COLO829 (cell line): ENCODE measurements at regions not wholly inside any gene's neighbourhood (a gene's known extent, or its start where the extent isn't known, plus 50 kb on each side); places are given as distances from the start of the nearest gene placed in this dataset.

Experiments used
- DNase-seq: peaks from one replicate; pipeline ENCODE4 v3.0.0; 2012; ENCODE audit warnings: low spot score

DNA sequence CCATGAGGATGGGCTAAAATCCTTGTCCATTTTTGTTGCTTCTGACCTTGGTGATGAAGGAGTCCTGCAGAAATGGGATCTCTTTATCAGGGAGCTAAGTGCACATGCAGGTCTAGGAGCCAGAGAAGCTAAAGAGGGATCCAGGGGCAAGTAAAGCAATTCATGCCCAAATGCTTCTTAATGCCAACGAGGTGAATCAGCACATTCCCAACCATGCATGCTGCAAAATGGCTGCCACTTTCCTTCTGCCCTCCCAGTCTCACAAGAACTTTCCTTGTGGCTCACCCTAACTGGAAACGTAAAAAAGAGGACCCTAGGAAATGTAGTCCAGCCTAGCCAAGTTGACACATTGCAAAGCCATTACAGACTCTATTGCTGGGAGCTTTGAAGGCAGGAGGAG is 298.4 kb downstream of the MAFB start:
- DNase-seq, result no peak

DNA sequence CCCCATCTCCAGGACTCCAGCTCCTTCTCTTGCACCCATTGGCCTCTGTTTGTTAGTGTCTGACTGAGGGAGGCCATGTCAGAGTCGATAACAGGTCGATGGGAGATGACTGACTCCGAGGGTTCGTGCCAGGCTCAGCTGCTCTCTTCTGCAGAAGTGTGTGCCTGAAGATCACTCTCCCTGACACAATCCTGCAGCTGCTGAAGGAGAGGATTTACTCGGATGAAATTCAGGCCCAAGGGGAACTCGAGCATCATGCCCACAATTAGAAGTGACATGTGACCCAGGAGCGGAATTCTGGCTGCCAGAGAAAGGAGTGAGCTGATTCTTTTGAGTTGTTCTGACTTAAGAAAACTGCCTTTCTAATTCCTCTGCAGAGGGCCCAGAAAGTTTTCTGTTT is 318.2 kb downstream of the MAFB start:
- no peak for DNase-seq

DNA sequence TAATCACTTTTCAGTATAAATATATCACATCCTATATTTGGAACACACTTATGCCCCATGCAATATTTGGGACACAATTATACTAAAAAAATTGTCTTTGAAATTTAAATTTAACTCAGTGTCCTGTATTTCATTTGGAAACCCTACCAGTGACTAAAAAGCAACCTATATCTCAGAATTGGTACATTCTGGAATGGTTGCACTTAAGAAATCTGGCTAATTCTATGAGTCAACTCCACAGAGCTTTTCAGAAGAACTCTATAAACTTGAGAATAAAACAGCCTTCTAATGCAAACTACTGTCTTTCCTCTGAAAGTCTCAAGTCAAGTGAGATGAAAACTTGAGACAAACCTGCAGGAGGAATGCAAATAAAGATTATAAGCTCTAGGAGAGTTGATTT is 320.2 kb downstream of the MAFB start:
- DNase-seq, result no peak

DNA sequence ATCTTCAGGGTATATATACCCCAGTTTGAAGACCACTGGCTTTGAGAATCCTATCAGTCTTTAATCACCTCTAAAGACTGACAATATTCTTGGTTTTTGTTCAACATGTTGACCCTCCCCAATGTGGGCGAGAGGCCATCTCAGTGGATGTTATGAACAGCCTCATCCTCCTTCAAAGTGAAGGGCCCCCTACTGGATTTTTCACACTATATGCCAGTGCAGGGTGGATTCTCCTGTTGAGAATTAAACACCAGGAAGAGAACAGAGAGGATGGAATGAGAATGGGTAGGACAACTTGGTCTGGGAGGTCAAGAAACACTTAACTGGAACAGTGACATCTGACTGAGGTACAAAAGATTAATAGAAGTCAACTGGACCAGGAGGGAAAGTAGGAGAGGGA is 327.1 kb downstream of the MAFB start:
- DNase-seq, result no peak

DNA sequence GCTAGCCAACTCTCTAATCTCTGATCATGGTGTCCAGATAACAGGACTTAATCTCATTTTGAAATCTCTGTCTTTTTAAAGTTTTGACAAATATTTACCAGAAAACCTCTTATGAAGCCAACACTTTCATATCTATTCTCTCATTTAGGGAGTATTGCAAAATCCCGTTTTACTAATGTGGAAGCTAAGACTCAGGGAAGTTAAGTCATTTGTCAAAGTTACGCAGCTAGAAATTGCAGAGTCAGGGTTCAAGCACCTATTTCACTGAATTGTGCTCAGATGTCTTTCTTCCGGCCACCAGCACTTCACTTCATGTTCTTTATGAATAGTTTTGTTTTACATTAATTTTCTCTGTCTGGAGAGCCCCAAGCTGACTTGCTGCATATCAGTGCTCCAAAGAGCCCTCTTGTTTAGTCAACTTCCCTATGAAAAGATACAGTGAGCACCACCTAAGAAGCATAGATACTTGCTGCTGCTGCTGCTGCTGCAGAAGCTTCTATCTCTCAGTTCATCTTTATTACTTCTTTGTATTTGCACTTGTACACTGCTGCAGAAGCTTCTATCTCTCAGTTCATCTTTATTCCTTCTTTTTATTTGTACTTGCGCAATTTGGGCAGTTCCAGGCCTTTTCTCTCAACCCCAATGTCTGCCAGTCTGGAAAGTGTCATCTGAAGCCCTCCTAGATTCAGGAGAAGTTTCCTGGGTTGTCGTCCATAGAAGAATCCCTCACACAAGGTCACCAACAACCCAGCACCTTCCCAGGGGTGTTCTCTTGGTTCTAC is 329.7 kb downstream of the MAFB start:
- no peak for DNase-seq

DNA sequence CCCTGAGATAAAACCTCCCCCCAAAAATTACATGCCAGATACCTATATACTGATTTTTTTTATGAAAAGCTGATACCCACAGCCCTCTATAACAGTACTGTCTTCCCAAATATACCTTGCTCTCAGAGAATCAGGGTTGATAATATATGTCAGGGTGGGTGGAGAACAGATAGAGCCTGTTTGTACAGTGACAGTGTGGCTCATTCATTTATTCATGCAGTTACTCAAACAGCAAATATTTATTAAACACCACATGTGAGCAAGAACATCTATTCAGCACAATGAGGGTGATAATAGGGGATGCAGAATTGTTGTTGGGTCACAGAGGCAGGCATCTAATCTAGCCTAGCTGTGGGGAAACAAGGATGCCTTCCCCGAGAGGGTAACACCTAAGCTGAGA is 334.2 kb downstream of the MAFB start:
- DNase-seq, result no peak

DNA sequence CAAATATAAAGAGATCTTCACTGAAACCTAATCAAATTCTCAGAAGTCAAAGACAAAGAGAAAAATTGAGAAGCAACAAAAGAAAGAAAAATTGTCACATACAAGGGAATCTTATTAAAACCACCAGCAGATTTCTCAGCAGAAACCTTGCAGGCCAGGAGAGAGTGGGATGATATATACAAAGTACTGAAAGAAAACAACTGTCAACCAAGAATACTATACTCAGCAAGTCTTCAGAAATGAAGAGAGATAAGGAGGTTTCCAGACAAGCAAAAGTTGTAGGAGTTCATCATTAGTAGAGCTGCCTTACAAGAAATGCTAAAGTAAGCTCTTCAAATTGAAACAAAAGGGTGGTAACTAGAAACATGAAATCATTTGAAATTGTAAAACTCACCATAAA is 345.6 kb downstream of the MAFB start:
- no peak for DNase-seq

DNA sequence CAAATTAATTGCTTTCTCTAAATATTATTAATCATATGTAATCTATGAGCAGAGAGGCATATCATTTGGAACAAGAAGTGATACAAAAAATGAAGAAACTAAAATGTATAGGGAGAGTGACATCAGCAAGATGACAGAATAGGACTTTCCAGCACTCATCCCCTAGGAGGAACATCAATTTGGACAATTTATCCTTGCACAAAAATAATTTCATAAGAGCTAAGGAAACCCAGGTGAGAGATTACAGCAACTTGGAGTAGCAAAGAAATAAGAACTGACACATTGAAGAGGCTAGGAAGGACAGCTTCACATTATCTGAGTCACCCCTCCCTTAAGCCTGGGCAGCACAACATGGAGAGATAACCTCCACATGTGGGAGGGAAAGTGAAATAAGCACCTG is 347.5 kb downstream of the MAFB start:
- DNase-seq, result no peak

DNA sequence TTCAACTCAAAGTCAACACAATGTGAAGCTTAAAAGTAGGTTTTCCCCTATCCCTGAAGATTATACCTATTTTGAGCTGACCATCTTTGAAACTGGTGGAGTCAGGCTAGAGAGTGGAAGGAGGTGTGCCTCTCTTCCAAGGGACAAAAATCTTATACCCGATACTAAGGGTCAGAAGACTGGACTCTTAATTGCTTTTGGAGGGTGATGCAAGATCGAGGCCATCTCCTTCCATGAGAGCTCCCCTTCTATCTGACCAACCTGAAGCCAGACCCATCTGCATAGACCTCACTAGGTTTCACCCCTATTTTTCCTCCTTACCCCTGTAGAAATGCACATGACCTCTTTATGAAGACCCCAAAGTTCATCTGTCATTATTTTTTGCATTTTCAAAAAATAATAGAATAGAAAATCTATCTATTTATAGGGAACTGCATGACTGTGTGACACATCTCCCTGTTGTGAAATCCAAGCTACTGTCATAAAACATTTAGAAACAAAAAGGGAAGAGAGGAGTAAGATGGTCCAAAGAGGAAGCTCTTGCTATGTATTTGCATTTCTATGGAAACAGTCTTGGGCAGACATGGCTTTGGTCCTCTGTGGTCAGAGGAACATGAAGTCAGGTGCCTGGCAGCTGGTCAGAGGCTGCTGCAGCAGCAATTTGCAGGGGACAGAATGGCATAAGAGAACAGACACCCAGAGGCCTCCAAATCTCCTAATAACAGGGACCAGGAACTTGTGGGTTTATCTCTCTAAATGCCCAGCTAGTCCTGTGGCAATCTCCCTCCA is 349.2 kb downstream of the MAFB start:
- no peak for DNase-seq

DNA sequence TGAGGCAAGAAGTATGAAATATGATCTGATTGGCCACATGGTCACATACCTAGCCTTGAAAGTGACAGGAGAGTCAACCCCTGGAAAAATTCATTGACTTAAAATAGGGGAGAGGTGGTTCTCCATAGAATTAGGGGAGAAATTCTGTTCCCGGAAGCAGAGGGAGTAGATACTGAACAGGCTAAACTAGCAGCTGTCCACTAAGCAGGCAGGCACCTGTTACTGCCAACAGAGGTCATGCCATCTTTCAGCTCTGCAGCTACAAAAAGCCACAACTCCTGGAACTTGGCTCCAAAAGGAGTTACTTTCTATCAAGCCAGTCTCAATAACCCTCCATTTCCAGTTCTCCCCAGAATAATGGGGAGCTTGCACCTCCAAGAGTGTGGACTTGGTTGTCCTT is 352.5 kb downstream of the MAFB start:
- no peak for DNase-seq

DNA sequence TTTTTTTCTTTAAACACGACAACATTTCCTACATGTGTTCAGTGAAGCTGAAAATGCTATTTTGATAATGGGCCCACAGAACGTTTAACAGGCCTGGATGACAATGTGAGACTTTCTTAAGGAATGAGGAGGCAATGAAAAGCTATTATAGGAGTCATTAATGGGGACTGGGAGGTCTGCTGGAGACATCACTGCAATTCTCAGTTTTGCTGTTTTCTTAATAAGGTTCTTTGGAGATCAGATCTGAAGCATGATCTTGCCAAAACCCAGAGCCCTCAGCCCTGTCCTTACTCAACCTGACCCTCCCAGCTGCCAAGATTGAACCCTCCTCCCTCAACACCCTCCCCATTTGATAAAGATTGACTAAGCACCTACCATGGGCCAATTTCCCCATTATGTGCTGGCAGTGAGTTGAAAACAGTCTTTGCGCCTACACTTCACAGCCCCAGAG is 353.1 kb downstream of the MAFB start:
- DNase-seq, result no peak

DNA sequence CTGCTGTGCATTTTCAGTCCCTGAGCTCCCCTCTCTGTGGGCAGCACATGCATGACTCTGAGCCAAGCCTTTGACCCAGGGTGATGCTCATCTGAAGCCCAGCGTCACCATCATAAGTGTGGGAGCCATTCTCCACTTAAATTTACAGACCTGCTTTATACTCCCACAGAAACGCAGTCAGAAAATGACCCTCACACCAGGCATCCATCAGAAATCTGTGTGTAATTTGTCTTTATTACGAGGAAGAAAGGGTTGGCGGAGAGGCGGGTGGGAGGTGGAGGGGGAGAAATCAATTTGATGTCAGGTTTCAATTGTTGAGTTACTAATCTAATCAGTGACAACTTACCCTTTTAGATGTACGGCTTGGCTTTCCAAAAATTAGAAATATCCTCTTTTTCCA is 353.6 kb downstream of the MAFB start:
- DNase-seq, result no peak

DNA sequence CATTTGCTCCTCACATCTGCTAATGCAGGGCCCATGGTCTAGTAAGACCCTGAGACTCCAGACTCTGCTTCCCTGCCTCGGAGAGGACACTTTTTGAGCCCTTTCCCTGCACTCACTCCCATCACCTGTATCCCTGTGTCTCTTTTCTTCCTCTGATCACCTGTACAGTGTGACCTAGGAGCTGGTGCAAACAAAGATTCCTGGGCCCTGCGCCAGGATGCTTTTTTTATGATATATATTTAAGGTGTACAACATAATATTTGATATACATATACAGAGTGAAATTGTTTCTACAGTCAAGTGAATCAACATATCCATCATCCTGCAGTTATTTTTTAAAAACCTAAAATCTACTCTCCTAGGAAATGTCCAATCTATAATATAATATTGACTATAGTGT is 355.4 kb downstream of the MAFB start:
- no peak for DNase-seq

DNA sequence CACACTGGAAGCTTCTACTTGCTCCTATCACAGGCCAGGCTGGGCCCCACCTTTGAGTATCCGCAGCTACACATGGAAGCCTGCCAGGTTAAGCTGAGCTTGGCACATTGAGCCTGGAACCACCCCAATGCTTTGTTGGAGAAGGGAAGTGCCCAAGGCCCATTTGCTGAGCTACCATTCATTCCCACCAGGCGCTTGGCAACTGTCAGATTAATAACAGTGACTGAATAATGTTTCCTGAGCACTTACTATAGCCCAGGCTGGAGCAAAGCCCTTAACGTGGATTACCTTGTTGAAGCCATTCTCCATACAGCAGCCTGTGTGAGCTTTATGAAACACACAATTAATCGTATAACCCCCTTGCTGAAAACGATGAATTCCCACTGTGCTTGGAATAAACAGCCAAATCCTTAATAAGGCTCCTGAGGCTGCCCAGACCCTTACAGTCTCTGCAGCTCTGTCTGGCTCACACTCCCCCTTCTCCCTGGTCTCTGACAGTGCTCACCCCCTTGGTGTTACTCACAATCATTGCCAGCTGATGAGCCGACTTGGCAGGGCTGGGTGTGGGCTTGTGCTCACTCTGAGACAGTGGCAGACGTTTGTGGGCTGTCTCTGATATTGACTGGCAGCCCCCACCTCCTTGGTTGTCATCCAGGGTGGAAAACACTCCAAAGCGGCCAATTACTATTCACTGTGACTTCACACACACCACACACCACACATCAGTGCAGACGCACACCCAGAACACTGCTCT is 357.1 kb downstream of the MAFB start:
- no peak for DNase-seq

DNA sequence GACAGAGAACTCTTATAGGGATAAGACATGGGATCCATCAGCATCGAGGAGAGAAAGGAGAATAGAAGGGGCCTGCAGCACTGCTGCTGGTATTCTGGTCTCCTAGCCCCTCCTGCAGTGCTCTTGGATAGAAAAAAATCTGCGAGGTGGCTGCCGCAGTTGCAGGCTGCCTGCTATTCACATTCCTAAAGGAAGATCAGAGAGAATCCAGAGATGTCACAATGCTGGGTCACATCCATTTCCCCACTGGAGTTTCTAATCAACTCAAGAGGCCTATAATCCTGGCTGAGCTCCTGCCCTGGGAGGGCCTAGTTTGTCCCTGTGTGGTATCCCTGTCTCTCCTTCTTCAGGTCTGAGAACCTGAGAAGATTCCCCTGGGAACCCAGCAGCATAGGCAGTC is 357.8 kb downstream of the MAFB start:
- no peak for DNase-seq

DNA sequence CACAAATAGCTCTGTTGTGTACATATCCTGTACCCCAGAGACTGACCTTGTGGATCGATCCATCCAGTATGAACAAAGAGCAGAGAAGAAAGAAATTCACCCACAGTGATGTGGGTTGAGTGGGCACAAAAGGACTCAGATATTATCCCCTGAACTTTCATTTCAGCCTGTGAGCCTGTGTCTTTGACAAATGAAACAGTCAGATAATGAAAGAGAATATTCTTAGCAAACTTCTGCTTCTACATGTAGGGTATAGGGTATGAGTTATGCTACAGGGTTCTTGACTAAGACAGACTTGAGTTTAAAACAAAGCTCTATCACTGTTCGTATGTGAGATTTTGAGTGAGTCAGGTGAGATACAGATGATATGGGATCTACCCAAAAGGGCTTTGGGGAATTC is 359.7 kb downstream of the MAFB start:
- DNase-seq, result no peak

DNA sequence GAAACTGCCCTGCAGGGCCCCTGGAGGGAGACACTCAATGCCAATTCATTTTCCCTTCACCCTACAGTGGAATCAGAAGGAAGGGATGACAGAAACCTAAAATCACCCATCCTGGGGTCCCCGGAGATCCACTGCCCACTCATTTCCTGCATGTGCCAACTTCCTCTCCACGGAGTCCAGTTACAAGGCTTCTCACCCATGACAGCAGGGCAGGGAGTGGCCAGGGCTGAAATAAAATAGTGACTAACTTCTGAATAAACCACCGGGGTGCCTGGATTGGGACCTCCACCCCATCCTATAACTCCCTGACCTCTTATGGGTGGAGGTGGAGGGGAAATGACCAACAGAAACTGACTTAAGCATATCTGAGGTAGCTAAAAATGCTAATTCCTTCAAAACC is 362.3 kb downstream of the MAFB start:
- no peak for DNase-seq

DNA sequence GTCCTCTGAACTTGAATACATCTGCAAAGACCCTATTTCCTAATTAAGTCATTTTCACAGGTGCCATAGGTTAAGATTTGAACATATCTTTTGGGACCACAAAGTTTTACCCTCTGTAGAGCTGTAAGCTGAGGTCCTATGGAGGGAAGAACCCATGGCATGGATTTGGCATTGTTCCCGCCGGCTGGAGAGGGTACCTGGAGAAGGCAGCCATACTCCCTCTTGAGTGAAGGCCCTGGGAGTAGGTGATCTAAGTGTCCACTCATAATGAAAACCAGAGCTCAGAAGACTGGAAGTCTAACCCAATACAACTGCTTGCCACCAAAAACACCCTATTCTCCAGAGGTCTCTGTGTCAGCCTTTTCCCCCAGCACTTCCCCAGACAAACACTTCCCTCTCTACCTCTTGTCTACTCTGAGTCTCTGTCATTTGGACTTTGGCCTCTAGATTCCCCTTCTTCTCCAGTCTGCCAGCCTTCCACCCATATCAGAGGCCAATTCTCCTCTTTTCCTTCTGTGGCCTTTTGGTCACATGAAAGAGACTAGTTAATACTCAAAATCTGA is 363.9 kb downstream of the MAFB start:
- no peak for DNase-seq

DNA sequence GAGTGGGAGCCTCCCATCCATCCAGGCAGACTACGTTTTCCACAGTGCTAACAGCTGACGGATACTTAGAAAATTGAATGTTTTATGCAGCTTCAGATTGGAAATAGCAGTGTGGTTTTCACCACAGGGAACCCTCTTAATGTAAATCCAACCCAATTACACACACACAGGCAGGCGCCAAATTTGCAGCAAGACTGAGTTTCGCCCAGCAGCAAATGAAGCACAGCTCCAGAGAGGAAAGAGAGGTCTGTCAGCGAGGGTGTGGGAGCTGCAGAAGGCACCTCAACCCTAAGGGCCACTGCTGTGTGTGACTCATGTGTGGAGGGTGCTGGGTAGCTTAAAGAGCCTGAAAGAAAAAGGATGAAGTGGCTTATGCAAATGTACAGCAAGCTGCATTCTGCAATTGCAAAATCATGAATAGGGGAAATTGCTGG is 365.7 kb downstream of the MAFB start:
- DNase-seq, result no peak

DNA sequence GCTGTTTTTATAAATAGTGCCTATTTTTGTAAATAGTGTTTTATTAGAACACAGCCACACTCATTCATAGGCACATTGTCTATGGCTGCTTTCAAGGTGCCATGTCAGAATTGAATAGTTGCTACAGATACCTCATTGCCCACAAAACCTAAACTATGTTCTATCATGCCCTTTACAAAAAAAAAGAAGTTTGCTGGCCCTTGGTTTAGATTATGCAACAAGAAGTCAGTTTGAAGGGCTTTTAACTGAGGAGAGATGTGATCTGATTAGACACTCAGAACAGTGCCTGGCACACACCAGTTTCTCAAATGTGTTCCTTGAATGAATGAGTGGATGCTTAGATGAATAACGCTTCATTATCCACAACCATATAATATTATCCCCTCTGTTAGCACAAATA is 366.1 kb downstream of the MAFB start:
- no peak for DNase-seq

DNA sequence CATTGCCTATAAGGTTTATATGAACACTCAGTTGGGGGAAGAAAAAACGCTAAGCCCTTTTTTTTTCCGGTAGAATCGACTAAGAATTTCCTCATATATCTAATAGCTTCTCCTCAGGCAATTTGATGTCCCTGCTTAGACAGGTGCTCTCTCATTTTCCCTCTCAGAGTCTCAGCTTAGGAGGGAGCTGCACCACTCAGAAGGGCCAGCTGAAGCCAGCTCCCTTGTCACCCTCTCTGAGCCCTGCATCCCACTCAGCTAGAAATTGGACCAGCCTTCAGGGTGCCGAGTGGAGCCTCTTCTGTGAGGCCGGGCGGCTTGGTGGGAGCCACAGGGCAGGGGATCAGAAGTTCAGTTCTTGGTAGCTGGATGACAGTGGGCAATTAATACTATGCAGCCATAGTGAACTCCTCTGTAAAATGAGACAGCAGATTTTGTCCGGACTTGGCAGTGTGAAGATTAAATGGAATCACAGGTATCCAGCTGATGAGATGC is 368.5 kb downstream of the MAFB start:
- no peak for DNase-seq

DNA sequence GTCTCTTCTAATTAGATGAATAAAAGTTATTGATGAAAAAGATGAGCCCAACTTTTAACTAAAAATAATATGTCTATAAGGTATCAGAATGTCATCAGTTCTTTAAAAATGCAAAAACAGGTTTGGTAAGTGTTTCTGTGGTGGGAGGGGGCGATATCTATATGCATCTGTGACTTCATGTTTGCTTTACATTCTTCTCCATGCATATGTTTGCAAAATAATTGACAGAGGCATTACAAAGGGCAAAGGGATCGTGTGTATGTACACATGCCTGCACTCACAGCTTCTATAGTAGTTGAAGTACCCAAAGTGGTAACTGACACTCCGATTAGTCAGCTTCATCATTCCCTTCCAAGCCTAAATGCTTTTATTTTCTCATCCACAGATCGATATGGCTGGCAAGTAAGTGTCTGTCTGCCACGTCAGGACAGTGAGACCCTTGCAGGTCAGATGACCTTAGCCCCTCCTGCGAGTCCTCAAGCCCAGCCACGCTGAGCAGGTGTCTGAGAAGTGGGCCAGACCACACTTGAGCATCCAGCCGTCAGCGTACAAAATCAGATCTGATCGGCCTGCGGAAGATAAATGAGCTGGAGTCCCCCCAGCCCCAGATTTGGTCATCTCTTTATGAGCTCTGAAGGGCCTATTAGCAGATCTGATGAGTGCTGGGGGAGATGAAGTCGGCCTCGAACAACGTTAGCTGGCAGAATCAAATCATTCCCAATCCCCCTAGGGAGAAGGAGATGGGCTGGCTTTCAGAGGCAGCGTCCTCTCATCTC is 369.1 kb downstream of the MAFB start:
- DNase-seq, result no peak
